Progenitor cell of endocrine pancreas (in vitro differentiated cells): ENCODE measurements at regions not wholly inside any gene's neighbourhood (a gene's known extent, or its start where the extent isn't known, plus 50 kb on each side); places are given as distances from the start of the nearest gene placed in this dataset.

Experiments
- DNase-seq: peaks from one replicate; pipeline ENCODE4 v3.0.0; 2021; ENCODE audit warnings: low spot score; ENCODE audit not compliant: unreplicated experiment
- H3K27ac Mint-ChIP-seq: 2 replicates; pipeline ENCODE4 v1.8.0; 2021; ENCODE audit warnings: mild to moderate bottlenecking, moderate library complexity, mixed read lengths
- H3K27me3 Mint-ChIP-seq: 2 replicates; pipeline ENCODE4 v1.8.0; 2021; ENCODE audit warnings: mixed read lengths
- H3K36me3 Mint-ChIP-seq: 2 replicates; pipeline ENCODE4 v1.8.0; 2022; ENCODE audit warnings: mixed read lengths; ENCODE audit not compliant: insufficient read depth
- H3K4me1 Mint-ChIP-seq: 2 replicates; pipeline ENCODE4 v1.8.0; 2021; ENCODE audit warnings: low read depth, mixed read lengths
- H3K4me3 Mint-ChIP-seq: 2 replicates; pipeline ENCODE4 v1.8.0; 2021; ENCODE audit warnings: low read depth, mild to moderate bottlenecking, moderate library complexity, mixed read lengths
- H3K9me3 Mint-ChIP-seq: 2 replicates; pipeline ENCODE4 v1.8.0; 2021; ENCODE audit warnings: low read depth, mixed read lengths
- TF ChIP-seq, protein P1 (sequence below): fragments of 200-600 bp; sonication (generic); IDR thresholded peaks from one replicate; pipeline ENCODE4 v1.5.0; 2021; ENCODE audit warnings: antibody characterized with exemption, mild to moderate bottlenecking; ENCODE audit not compliant: unreplicated experiment

DNA sequence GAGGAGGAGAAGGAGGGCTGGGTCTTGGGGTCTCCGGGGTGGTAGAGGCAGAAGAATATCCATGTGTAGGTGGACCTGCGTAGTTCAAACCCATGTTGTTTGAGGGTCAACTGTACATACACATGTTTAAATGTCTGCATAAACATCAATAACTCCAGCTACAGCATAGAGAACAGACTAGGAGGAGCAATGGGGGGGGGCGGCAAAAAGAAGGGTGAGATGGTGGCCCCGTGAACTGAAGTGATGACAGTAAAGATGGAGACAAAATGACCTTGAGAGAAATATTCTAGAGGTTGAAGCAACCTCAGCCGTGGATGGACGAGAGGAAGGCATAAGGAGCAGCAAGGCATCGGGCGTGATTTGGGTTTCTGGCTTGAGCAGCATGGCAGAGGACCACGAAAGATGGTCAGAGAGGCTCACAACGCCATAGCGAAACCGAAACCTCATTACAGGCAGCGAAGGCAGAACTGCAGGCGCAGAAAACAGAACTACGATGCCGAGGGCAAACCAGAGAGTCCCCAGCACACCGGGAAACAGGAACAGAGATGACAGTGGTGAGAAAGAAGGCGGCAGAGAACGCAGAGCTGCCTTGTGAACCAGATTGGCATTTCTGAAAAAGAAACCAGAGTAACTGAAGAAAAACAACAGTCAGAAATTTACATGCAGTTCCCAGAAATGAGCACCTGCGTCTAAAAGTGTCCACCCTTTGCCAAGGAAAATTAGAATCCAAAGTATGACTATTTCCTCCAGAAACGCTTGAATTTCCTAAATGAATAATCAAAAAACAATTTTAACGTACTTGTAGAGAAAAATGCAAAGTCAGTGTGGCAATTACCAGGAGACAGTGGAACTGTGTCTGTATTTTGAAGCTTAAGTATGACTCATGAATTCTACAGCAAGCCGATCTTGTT lies 50.3 kb upstream of the ENPP6 start:
- no peaks in the 10 kb centered on the region for H3K36me3 Mint-ChIP-seq
- TF ChIP-seq, protein P1, sequence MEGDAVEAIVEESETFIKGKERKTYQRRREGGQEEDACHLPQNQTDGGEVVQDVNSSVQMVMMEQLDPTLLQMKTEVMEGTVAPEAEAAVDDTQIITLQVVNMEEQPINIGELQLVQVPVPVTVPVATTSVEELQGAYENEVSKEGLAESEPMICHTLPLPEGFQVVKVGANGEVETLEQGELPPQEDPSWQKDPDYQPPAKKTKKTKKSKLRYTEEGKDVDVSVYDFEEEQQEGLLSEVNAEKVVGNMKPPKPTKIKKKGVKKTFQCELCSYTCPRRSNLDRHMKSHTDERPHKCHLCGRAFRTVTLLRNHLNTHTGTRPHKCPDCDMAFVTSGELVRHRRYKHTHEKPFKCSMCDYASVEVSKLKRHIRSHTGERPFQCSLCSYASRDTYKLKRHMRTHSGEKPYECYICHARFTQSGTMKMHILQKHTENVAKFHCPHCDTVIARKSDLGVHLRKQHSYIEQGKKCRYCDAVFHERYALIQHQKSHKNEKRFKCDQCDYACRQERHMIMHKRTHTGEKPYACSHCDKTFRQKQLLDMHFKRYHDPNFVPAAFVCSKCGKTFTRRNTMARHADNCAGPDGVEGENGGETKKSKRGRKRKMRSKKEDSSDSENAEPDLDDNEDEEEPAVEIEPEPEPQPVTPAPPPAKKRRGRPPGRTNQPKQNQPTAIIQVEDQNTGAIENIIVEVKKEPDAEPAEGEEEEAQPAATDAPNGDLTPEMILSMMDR: no peak
- no peak overlapping the region for H3K27ac Mint-ChIP-seq
- no peaks in the 10 kb centered on the region for H3K9me3 Mint-ChIP-seq
- H3K27me3 Mint-ChIP-seq: peaks cover 7% of the 10 kb centered on the region
- H3K4me1 Mint-ChIP-seq: peaks cover 11% of the 10 kb centered on the region
- no peak overlapping the region for H3K4me3 Mint-ChIP-seq
- DNase-seq: no peak
